Pancreas (tissue), 10 donors: ENCODE measurements at regions not wholly inside any gene's neighbourhood (a gene's known extent, or its start where the extent isn't known, plus 50 kb on each side); places are given as distances from the start of the nearest gene placed in this dataset.

Experiments used
- ATAC-seq, 4 donors: fragments of 200-7000 bp; cut with Tn5 transposase; one replicate each; pipeline versions ENCODE4 v1.8.0 to v1.9.1; 2020; ENCODE audit warnings: mild to moderate bottlenecking in 4 of 4, moderate library complexity in 4 of 4
- DNase-seq, 6 donors: peaks; one replicate each; pipeline ENCODE4 v3.0.0-alpha.2; 2020
- FAIRE-seq: peaks from 2 replicates; lab custom pipeline; 2012; peaks lifted over from hg19 to GRCh38; lab: Jason Lieb, UNC
- H3K27ac ChIP-seq, 4 donors: fragments of 200-600 bp; sonication (generic); 1 replicate in 3 of 4; 2 replicates in 1 of 4; pipeline versions ENCODE4 v1.5.0 to v1.8.0; 2020
- H3K27me3 ChIP-seq, 4 donors: fragments of 200-600 bp; one replicate each; pipeline ENCODE4 v1.8.0; 2021
- H3K36me3 ChIP-seq, 3 donors: fragments of 200-600 bp; sonication (generic) in 1 of 3; one replicate each; pipeline versions ENCODE4 v1.5.0 to v1.8.0; 2020 to 2021
- H3K4me1 ChIP-seq, 3 donors: fragments of 200-600 bp; one replicate each; pipeline ENCODE4 v1.8.0; 2021
- H3K4me3 ChIP-seq, 4 donors: fragments of 200-600 bp; sonication (generic) in 2 of 4; one replicate each; pipeline versions ENCODE4 v1.5.0 to v1.8.0; 2020 to 2021
- H3K9me3 ChIP-seq, 4 donors: fragments of 200-600 bp; one replicate each; pipeline ENCODE4 v1.8.0; 2021
- CTCF ChIP-seq, 4 donors: fragments of 200-600 bp; sonication (generic) in 3 of 4; IDR thresholded peaks; one replicate each; pipeline versions ENCODE4 v1.5.0 to v1.8.0; 2021; ENCODE audit warnings: antibody characterized with exemption in 4 of 4
- WGBS, 2 donors: extraction: QIAGEN DNeasy Blood & Tissue Kit; methylation state at CpG; one replicate each; pipeline ENCODE4 v1.1.7; 2013; 5-methylcytosine and 5-hydroxymethylcytosine counted together
- intact Hi-C, 3 donors: fragments of 100-400 bp; cut with DNase I; formaldehyde crosslinking; loops; one replicate each; pipeline versions ENCODE4 v1.11.1 to v1.14.2; 2022
- donor health status: healthy with polysubstance abuse.
- donor health status: DM: no; HTN: no; CAD: no; lungs with moderate emphysema.
- donor health status: DM: no; HTN: no; CAD: no.
- donor health status: control.
- donor health status: control.
- donor health status: Bipolar disorder and iron deficiency.
- donor health status: DM: yes; HTN: yes; CAD: no.
- donor health status: DM: no; HTN: no; CAD: no.
- donor health status: DM: no; HTN: no; CAD: no.
- donor health status: DM: yes; HTN: yes; CAD: no.

GRCh38 chr21:20856926-20857325, 141.3 kb upstream of the NCAM2 start:
- Histone ChIP-seq H3K36me3 (no peaks in the 10 kb centered on the region), H3K4me1 (no peaks in the 10 kb centered on the region), H3K4me3 (no peak overlapping the region), H3K9me3 (no peaks in the 10 kb centered on the region), H3K27ac (no peak overlapping the region), H3K27me3 (peaks cover 0 to 3% (median 0%) of the 10 kb centered on the region in 4 donors)
- FAIRE-seq (no peak), DNase-seq (no peak), ATAC-seq (no peak)
- intact Hi-C loops: no loop called here
- WGBS, 2 donors: 4% methylated on average over 5 of the region's 5 CpGs
- no peak for TF ChIP-seq CTCF (IDR thresholded peaks at IDR 0.05)

GRCh38 chr21:20874202-20874601, 124.0 kb upstream of the NCAM2 start:
- Histone ChIP-seq H3K27ac (no peak overlapping the region), H3K4me3 (no peak overlapping the region), H3K27me3 (no peaks in the 10 kb centered on the region), H3K36me3 (no peaks in the 10 kb centered on the region), H3K4me1 (no peaks in the 10 kb centered on the region), H3K9me3 (no peaks in the 10 kb centered on the region)
- intact Hi-C loops: no loop called here
- TF ChIP-seq CTCF (IDR thresholded peaks at IDR 0.05): no peak
- FAIRE-seq (no peak), ATAC-seq (no peak), DNase-seq (no peak)
- 40 to 86% methylated on average over 1 of the region's 1 CpG for WGBS, 2 donors

- no peak for DNase-seq
- Histone ChIP-seq H3K36me3 (no peaks in the 10 kb centered on the region), H3K27ac (no peak overlapping the region), H3K27me3 (peaks cover 0 to 2% (median 0%) of the 10 kb centered on the region in 4 donors), H3K4me3 (no peak overlapping the region), H3K9me3 (no peaks in the 10 kb centered on the region), H3K4me1 (no peaks in the 10 kb centered on the region)
- FAIRE-seq: no peak
- intact Hi-C loops: no loop called here
- TF ChIP-seq CTCF (IDR thresholded peaks at IDR 0.05): no peak
- ATAC-seq: no peak
Measured at GRCh38 chr21:20875742-20876141, 122.5 kb upstream of the NCAM2 start.

- no peak for TF ChIP-seq CTCF (IDR thresholded peaks at IDR 0.05)
- FAIRE-seq: no peak
- intact Hi-C loops: no loop called here
- no peak for ATAC-seq
- H3K9me3 ChIP-seq: no peaks in the 10 kb centered on the region
- H3K27ac ChIP-seq: no peak overlapping the region
- no peak overlapping the region for H3K4me3 ChIP-seq
- DNase-seq: no peak
- peaks cover 0 to 2% (median 0%) of the 10 kb centered on the region in 4 donors for H3K27me3 ChIP-seq
- 62 to 68% methylated on average over 2 of the region's 2 CpGs for WGBS, 2 donors
- H3K4me1 ChIP-seq: no peaks in the 10 kb centered on the region
- no peaks in the 10 kb centered on the region for H3K36me3 ChIP-seq
Measured at GRCh38 chr21:20877976-20878375, 120.2 kb upstream of the NCAM2 start.

GRCh38 chr21:20882462-20883407, 115.5 kb upstream of the NCAM2 start:
- H3K9me3 ChIP-seq: no peaks in the 10 kb centered on the region
- H3K4me3 ChIP-seq: no peak overlapping the region
- no peaks in the 10 kb centered on the region for H3K4me1 ChIP-seq
- H3K27me3 ChIP-seq: peaks cover 0 to 2% (median 0%) of the 10 kb centered on the region in 4 donors
- DNase-seq (peak in 3 of 6 donors; percentile 15 to 39 (median 15)), FAIRE-seq (no peak), ATAC-seq (peak in 3 of 4 donors; percentile 77 to 81 (median 79))
- WGBS, 2 donors: 25 to 37% methylated on average over 9 of the region's 9 CpGs
- no peak overlapping the region for H3K27ac ChIP-seq
- no peaks in the 10 kb centered on the region for H3K36me3 ChIP-seq
- TF ChIP-seq CTCF (IDR thresholded peaks at IDR 0.05): peak; percentile 9 to 52 (median 36)
- intact Hi-C loops: no loop called here
